ENCODE measurements at regions not wholly inside any gene's neighbourhood (a gene's known extent, or its start where the extent isn't known, plus 50 kb on each side); places are given as distances from the start of the nearest gene placed in this dataset.
"Not testable (repeated sequence)": the region's sequence is repeated elsewhere in the genome, so short reads cannot be mapped to it uniquely, and the experiment has no call there.

DNA sequence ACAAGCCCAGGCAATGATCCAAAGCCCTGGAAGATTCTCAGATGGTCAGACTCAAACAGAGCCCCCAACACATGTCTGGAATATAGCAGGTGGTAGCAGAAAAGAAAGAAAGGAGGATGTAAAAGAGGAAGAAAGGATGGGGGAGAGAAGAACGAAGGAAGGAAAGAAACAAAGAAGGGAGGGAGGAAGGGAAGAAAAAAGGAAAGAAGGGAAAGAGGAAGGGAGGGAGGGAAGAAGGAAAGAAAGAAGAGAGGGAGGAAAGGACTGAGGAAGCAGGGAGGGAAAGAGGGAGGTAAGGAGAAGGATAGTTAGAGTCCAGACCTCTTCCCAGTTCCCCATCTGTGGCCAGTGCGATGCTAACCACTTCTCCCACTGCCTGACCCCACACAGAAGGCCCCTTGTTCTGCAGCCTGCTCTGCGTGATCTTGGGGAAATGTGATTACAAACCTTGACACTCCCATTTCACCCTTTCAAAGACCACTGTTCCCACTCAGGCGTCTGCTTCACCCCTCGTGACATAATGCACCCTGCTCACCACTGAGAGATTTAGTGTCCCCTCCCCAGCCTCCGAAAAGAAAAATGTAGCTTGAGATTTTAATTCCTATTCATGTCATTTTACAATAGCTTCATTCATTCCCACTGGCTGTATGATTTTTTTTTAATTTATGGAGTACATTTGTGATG lies 357.9 kb downstream of the BCL11B start:
- CTCF ChIA-PET = interaction anchor here (0.8 to 1.0 kb wide), 3 partner anchors 8 to 482 kb away, joined by 3 read pairs; no protein-coding TSS in a partner anchor
- Mint-ChIP-seq H3K4me3 (no peak overlapping the region), H3K36me3 (ENCODE audit: low read depth) (no peaks in the 10 kb centered on the region), H3K27me3 (ENCODE audit: low read depth) (no peaks in the 10 kb centered on the region), H3K27ac (peak overlapping the region; percentile 29), H3K4me1 (ENCODE audit: low read depth) (peaks cover 29% of the 10 kb centered on the region), H3K9me3 (ENCODE audit: insufficient read depth) (no peaks in the 10 kb centered on the region)
- POLR2A ChIA-PET = no interaction called here
- ATAC-seq (no peak), DNase-seq (no peak)

DNA sequence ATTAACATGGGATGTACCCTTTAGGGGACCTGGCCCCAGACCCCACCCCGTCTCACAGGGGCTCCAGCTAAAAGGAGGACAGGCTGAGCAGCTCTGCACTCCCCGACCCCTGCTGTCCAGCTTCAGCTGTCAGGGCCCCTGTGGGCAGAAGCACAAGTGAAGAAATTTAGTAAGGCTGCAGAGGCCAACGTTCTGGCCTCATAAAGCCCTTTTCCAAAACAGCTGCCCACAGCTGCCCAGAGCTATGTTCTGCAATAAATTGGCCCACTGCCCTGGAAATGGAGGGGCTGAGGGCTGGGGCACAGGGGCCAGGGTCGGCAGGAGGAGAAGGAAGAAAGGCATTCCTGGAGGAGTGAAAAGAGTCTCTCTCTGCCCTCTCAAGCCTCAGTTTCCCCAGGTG lies 357.1 kb downstream of the BCL11B start:
- no peaks in the 10 kb centered on the region for H3K27me3 Mint-ChIP-seq (ENCODE audit: low read depth)
- no peaks in the 10 kb centered on the region for H3K9me3 Mint-ChIP-seq (ENCODE audit: insufficient read depth)
- ChIA-PET POLR2A (no interaction called here), CTCF (interaction anchor here (1.0 kb wide), 1 partner anchor 481 kb away, joined by 3 read pairs; no protein-coding TSS in a partner anchor)
- peaks cover 29% of the 10 kb centered on the region for H3K4me1 Mint-ChIP-seq (ENCODE audit: low read depth)
- no peaks in the 10 kb centered on the region for H3K36me3 Mint-ChIP-seq (ENCODE audit: low read depth)
- H3K27ac Mint-ChIP-seq = no peak overlapping the region
- DNase-seq (no peak), ATAC-seq (no peak)
- no peak overlapping the region for H3K4me3 Mint-ChIP-seq

DNA sequence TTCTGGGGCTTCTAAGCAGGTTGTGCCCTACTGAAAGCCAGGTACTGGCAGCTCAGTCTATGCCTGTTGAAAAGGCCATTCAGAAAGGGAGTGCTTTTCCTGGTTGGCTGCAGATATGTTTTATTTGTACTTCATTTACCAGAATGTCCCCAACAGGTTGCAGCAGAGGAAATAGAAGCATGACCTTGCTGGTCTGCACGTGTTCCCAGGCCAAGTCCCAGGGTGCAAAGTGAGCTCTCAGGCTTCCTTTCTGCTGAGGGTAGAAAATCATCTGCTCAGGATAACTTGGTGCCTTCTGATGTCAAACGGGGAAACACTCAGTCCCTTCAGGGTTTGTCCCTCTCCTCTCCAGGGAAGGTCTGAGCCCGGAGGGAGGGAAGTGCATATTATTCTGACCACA lies 356.4 kb downstream of the BCL11B start:
- CTCF ChIA-PET = no interaction called here
- Mint-ChIP-seq H3K27me3 (ENCODE audit: low read depth) (no peaks in the 10 kb centered on the region), H3K9me3 (ENCODE audit: insufficient read depth) (no peaks in the 10 kb centered on the region), H3K4me1 (ENCODE audit: low read depth) (peaks cover 29% of the 10 kb centered on the region), H3K4me3 (no peak overlapping the region), H3K27ac (no peak overlapping the region), H3K36me3 (ENCODE audit: low read depth) (no peaks in the 10 kb centered on the region)
- ATAC-seq = no peak
- DNase-seq = no peak
- POLR2A ChIA-PET = interaction anchor here (0.7 kb wide), 1 partner anchor 18 kb away, joined by 3 read pairs; no protein-coding TSS in a partner anchor

DNA sequence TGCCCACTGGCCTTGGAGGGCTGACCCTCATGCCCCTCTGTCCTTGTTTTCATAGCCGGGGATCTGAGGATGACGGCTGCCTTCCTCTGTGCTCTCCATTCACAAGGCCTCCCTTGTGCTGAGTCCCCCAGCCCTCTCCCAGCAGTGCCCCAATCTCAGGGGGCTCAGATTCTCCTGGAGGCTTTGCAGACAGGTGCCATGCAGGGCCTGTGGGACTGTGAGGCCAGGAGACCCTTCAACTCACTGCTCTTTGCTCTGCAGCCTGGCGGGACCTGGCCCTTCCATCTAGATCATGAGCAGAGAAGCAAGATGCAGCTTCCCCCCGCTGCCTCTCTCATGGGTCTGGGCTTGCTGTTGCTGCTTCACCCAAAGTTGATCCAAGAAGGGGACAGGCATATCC lies 356.0 kb downstream of the BCL11B start:
- POLR2A ChIA-PET = interaction anchor here (0.7 kb wide), 1 partner anchor 18 kb away, joined by 3 read pairs; no protein-coding TSS in a partner anchor

DNA sequence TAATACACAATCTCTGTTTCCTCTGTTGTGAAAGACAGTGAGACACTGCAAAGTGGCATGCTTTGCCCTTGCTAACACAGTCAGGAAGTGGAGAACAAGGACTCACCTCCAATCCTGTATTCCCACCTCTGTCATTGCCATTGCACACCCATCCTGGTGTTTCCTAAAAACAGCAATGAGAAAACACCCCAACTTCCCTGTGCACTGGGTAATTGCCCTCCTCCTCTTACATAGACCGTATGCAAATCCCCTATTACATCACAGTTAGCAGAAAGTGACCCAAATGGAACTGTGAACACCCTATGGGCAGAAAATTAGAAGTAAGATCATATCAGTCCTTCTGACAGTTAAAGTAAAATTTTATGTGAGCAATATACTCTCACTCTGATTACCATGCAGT lies 355.5 kb downstream of the BCL11B start:
- H3K4me1 Mint-ChIP-seq (ENCODE audit: low read depth) = peaks cover 27% of the 10 kb centered on the region
- no peak overlapping the region for H3K4me3 Mint-ChIP-seq
- ChIA-PET POLR2A (interaction anchor here (0.6 kb wide), 1 partner anchor 658 kb away, joined by 3 read pairs; no protein-coding TSS in a partner anchor), CTCF (no interaction called here)
- H3K36me3 Mint-ChIP-seq (ENCODE audit: low read depth) = no peaks in the 10 kb centered on the region
- H3K27me3 Mint-ChIP-seq (ENCODE audit: low read depth) = no peaks in the 10 kb centered on the region
- H3K9me3 Mint-ChIP-seq (ENCODE audit: insufficient read depth) = no peaks in the 10 kb centered on the region
- H3K27ac Mint-ChIP-seq = no peak overlapping the region
- ATAC-seq (no peak), DNase-seq (no peak)

More for the DNA sequence above, 356.0 kb downstream of the BCL11B start:
- no peaks in the 10 kb centered on the region for H3K36me3 Mint-ChIP-seq (ENCODE audit: low read depth)
- ATAC-seq (no peak), DNase-seq (no peak)
- CTCF ChIA-PET = no interaction called here
- H3K9me3 Mint-ChIP-seq (ENCODE audit: insufficient read depth) = no peaks in the 10 kb centered on the region
- no peak overlapping the region for H3K4me3 Mint-ChIP-seq
- peaks cover 29% of the 10 kb centered on the region for H3K4me1 Mint-ChIP-seq (ENCODE audit: low read depth)
- no peak overlapping the region for H3K27ac Mint-ChIP-seq
- H3K27me3 Mint-ChIP-seq (ENCODE audit: low read depth) = no peaks in the 10 kb centered on the region

DNA sequence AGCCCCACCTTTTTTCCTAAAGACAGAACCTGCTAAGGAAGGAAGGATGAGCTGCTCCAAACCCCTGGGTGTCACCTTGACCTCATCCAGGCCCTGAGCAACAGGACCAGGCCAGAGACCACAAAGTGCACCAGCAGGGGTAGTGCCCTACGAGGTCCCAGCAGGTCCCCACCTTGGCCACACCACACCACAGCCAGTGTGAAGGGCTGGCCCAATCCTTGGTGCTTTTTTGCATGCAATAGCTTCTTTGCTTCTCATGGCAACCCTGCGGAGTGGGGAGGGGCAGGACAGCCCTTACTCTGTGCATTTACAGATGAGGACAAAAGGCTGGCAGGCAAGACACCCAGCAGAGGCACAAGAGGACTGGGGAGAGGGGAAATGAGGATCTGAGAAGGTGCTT lies 352.6 kb downstream of the BCL11B start:
- no peak for ATAC-seq
- POLR2A ChIA-PET = interaction anchor here (0.6 kb wide), 1 partner anchor 817 kb away, joined by 3 read pairs; no protein-coding TSS in a partner anchor

DNA sequence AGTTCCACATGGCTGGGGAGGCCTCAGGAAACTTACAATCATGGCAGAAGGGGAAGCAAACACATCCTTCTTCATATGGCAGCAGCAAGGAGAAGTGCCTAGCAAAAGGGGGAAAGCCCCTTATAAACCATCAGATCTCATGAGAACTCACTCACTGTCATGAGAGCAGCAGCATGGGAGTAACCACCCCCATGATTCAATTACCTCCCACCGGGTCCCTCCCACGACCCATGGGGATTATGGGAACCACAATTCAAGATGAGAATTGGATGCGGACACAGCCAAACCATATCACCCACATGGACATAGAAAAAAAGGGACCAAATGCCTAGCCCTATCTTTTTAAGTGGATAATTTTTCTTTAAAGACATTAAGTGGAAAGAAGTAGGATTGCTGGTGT lies 350.7 kb downstream of the BCL11B start:
- H3K4me3 Mint-ChIP-seq; H3K27me3 Mint-ChIP-seq (ENCODE audit: low read depth); H3K36me3 Mint-ChIP-seq (ENCODE audit: low read depth); H3K27ac Mint-ChIP-seq; DNase-seq; ATAC-seq; POLR2A ChIA-PET: not testable (repeated sequence)
- Mint-ChIP-seq H3K9me3 (ENCODE audit: insufficient read depth) (peaks cover 16% of the 10 kb centered on the region), H3K4me1 (ENCODE audit: low read depth) (peaks cover 11% of the 10 kb centered on the region)
- CTCF ChIA-PET = interaction anchor here (0.8 to 1.0 kb wide), 2 partner anchors 8 to 10 kb away, joined by 3 read pairs; no protein-coding TSS in a partner anchor

More for the DNA sequence above, 352.6 kb downstream of the BCL11B start:
- CTCF ChIA-PET = interaction anchor here (1.0 kb wide), 1 partner anchor 12 kb away, joined by 5 read pairs; no protein-coding TSS in a partner anchor
- H3K27ac Mint-ChIP-seq = no peak overlapping the region
- H3K4me1 Mint-ChIP-seq (ENCODE audit: low read depth) = peaks cover 3% of the 10 kb centered on the region
- H3K4me3 Mint-ChIP-seq = no peak overlapping the region
- peaks cover 14% of the 10 kb centered on the region for H3K9me3 Mint-ChIP-seq (ENCODE audit: insufficient read depth)
- no peaks in the 10 kb centered on the region for H3K36me3 Mint-ChIP-seq (ENCODE audit: low read depth)
- no peak for DNase-seq
- peaks cover 4% of the 10 kb centered on the region for H3K27me3 Mint-ChIP-seq (ENCODE audit: low read depth)

DNA sequence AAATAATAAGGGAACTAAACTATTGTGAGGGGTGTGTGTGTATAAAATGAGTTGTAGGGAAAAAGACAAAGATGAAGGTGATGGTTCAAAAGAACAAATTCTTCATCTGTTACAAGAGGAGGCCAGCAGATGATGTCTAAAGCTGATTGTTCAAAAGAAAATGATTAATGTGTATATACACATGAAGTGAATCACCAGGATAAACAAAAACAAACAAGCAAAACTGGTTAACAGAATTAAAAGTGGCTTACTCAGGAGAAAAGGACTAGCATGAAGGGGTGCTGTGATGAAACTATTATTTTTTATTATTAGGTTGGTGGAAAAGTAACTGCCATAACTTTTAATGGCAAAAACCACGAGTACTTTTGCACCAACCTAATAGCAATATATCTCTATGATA lies 348.4 kb downstream of the BCL11B start:
- peaks cover 4% of the 10 kb centered on the region for H3K27me3 Mint-ChIP-seq (ENCODE audit: low read depth)

DNA sequence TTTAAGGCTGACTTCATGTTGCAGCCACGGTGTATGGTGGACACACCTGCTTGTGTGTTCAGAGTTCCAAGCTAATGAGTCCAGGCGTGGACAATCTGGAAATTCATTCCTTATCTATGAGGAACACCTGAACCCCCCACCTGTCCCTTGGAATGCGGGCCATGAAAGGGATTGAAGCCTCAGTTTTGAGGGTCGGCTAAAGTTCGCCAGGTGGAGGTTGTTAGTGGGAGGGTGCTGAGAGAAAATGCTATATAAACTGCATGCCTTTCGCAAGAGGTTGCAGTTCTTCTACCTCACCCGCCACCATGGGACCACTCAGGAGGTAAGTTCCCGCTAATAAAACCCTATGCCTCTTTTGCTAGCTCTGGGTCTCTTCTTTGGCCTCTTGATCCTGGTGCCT lies 348.0 kb downstream of the BCL11B start:
- no peak for ATAC-seq
- POLR2A ChIA-PET = no interaction called here
- CTCF ChIA-PET = no interaction called here
- peaks cover 4% of the 10 kb centered on the region for H3K27me3 Mint-ChIP-seq (ENCODE audit: low read depth)
- no peak overlapping the region for H3K4me3 Mint-ChIP-seq
- H3K4me1 Mint-ChIP-seq (ENCODE audit: low read depth) = peaks cover 17% of the 10 kb centered on the region
- no peak for DNase-seq
- H3K36me3 Mint-ChIP-seq (ENCODE audit: low read depth) = no peaks in the 10 kb centered on the region
- peaks cover 16% of the 10 kb centered on the region for H3K9me3 Mint-ChIP-seq (ENCODE audit: insufficient read depth)
- no peak overlapping the region for H3K27ac Mint-ChIP-seq

More for the DNA sequence above, 348.4 kb downstream of the BCL11B start:
- peaks cover 16% of the 10 kb centered on the region for H3K9me3 Mint-ChIP-seq (ENCODE audit: insufficient read depth)
- H3K36me3 Mint-ChIP-seq (ENCODE audit: low read depth) = no peaks in the 10 kb centered on the region
- no peak for DNase-seq
- ChIA-PET POLR2A (no interaction called here), CTCF (no interaction called here)
- H3K4me1 Mint-ChIP-seq (ENCODE audit: low read depth) = peaks cover 17% of the 10 kb centered on the region
- H3K4me3 Mint-ChIP-seq = no peak overlapping the region
- peak overlapping the region; percentile 57 for H3K27ac Mint-ChIP-seq
- ATAC-seq = no peak

DNA sequence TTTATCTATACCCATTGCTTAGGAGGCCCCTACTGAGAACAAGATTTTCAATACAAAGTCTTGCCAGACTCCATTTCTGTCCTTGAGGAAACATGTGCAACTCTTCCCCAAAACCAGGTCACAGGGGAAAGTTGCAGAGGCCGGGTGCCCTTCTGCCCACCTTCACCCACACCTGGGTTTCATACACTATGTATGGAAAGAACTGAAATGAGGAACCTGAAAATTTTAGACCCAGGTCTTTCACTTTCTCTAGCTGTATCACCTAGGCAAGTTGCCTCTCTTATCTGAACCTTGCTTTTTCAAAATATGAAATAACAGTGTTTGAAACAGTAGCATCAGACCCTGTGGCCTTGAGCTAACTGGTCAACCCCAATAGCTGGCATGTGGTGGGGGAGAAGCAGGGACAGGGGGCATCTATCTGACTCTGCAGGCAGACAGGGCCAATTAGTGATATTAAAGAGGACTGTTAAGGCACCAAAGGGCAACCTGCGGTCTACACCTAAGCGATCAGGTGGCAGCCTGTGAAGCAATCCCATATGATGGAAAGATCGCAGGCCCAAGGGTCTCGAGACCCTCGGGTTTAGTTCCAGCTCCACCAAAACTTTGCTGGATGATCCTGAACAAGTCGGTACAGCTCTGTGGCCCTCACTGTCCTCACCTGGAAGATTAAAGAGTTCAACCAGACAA lies 346.5 kb downstream of the BCL11B start:
- ChIA-PET POLR2A (interaction anchor here (0.5 to 0.6 kb wide), 2 partner anchors 76 to 469 kb away, joined by 3 read pairs; no protein-coding TSS in a partner anchor), CTCF (interaction anchor here (2.0 kb wide), 1 partner anchor 13 kb away, joined by 8 read pairs; no protein-coding TSS in a partner anchor)
- H3K9me3 Mint-ChIP-seq (ENCODE audit: insufficient read depth) = peaks cover 16% of the 10 kb centered on the region
- no peak overlapping the region for H3K27ac Mint-ChIP-seq
- H3K36me3 Mint-ChIP-seq (ENCODE audit: low read depth) = no peaks in the 10 kb centered on the region
- H3K4me3 Mint-ChIP-seq = no peak overlapping the region
- peaks cover 17% of the 10 kb centered on the region for H3K4me1 Mint-ChIP-seq (ENCODE audit: low read depth)
- no peak for ATAC-seq
- DNase-seq = no peak
- H3K27me3 Mint-ChIP-seq (ENCODE audit: low read depth) = peaks cover 4% of the 10 kb centered on the region

DNA sequence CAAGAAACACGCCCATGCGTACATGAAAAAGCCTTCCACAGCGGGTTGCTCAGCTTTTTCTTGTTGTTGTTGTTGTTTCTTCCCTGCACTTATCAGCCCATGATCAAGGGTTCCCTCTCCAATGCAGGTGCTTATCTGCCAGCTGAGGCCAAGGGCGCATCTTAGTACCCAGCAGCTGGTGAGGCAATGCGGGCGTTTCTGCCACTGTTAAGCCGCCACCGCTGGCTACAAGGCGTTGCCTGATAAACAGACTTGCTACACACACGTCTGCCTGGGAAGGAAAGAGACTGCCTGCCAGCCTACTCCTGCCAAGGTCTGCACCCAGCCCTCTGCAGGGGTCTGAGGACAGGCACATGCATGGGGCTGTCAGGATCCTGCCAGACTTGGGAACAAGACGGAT lies 345.9 kb downstream of the BCL11B start:
- DNase-seq = peak; percentile 25

DNA sequence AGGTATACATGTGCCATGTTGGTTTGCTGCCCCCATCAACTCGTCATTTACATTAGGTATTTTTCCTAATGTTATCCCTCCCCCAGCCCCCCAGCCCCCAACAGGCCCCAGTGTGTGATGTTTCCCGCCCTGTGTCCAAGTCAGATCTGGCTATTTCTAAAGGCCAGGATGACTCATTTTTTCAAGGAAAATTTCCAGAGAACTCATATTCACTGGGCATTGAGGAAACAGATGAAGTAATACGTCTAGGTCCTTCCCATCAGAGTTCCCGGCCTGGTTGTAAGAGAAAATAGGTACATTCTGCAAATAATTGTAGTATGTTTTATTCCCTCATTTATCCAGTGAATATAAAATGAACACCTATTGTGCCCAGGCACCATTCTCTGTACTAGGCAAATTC lies 345.2 kb downstream of the BCL11B start:
- Mint-ChIP-seq H3K27me3 (ENCODE audit: low read depth) (peaks cover 4% of the 10 kb centered on the region), H3K4me1 (ENCODE audit: low read depth) (peaks cover 30% of the 10 kb centered on the region), H3K9me3 (ENCODE audit: insufficient read depth) (peaks cover 13% of the 10 kb centered on the region), H3K36me3 (ENCODE audit: low read depth) (peaks cover 2% of the 10 kb centered on the region), H3K27ac (no peak overlapping the region), H3K4me3 (no peak overlapping the region)
- POLR2A ChIA-PET = no interaction called here
- ATAC-seq (no peak), DNase-seq (no peak)
- CTCF ChIA-PET = no interaction called here

More for the DNA sequence above, 345.9 kb downstream of the BCL11B start:
- Mint-ChIP-seq H3K4me1 (ENCODE audit: low read depth) (peaks cover 23% of the 10 kb centered on the region), H3K27me3 (ENCODE audit: low read depth) (peaks cover 4% of the 10 kb centered on the region), H3K9me3 (ENCODE audit: insufficient read depth) (peaks cover 16% of the 10 kb centered on the region), H3K27ac (no peak overlapping the region), H3K36me3 (ENCODE audit: low read depth) (no peaks in the 10 kb centered on the region), H3K4me3 (no peak overlapping the region)
- ATAC-seq = no peak
- POLR2A ChIA-PET = interaction anchor here (0.5 kb wide), 1 partner anchor 468 kb away, joined by 3 read pairs; no protein-coding TSS in a partner anchor
- CTCF ChIA-PET = interaction anchor here (2.0 kb wide), 1 partner anchor 14 kb away, joined by 8 read pairs; no protein-coding TSS in a partner anchor

All from activated CD8-positive, alpha-beta T cell treated with anti-CD3 and anti-CD28 coated beads, Interleukin-2, amount 10 ng/mL, durations not matched to agents 7 days and 5 days (primary cell).